H1 (cell line): ENCODE measurements at regions not wholly inside any gene's neighbourhood (a gene's known extent, or its start where the extent isn't known, plus 50 kb on each side); places are given as distances from the start of the nearest gene placed in this dataset.

ENCODE experiments used
- SIRT6 ChIP-seq: IDR thresholded peaks from one replicate; pipeline ENCODE4 v1.7.1; 2012; ENCODE audit warnings: low read length, inconsistent platforms
- TF ChIP-seq, protein P1 (sequence below), 3 experiments: IDR thresholded peaks; 1 replicate in 2 of 3; 2 replicates in 1 of 3; pipeline versions ENCODE4 v1.5.1 to v1.6.1; 2011; ENCODE audit warnings: low read length in 3 of 3, mild to moderate bottlenecking in 3 of 3, inconsistent platforms in 2 of 3, low read depth in 1 of 3, moderate library complexity in 1 of 3; ENCODE audit not compliant: insufficient read depth in 1 of 3; ENCODE audit errors: control extremely low read depth in 1 of 3

DNA sequence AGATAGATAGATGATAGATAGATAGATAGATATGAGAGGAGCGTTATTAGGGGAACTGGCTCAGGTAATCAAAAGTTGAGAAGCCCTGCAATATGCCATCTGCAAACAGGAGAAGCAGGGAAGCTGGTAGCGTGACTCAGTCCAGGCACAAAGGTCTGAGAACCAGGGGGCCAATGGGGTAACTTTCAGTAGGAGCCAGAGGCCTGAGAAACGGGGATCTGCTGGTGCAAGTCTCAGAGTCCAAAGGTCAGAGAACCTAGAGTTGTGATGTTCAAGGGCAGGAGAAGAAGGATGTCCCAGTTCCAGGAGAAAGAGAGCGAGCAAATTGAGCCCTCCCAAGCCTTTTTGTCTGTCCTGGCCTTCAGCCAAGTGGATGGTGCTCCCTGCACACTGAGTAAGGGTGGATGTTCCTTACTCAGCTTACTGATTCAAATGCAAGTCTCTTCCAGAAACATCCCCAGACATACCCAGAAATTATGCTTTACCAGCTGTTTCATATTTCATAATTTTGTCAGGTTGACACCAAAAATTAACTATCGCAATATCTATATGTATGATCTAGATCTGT is 52.5 kb upstream of the SLC22A11 start (continued):
- no peak for TF ChIP-seq SIRT6
- TF ChIP-seq, protein P1, sequence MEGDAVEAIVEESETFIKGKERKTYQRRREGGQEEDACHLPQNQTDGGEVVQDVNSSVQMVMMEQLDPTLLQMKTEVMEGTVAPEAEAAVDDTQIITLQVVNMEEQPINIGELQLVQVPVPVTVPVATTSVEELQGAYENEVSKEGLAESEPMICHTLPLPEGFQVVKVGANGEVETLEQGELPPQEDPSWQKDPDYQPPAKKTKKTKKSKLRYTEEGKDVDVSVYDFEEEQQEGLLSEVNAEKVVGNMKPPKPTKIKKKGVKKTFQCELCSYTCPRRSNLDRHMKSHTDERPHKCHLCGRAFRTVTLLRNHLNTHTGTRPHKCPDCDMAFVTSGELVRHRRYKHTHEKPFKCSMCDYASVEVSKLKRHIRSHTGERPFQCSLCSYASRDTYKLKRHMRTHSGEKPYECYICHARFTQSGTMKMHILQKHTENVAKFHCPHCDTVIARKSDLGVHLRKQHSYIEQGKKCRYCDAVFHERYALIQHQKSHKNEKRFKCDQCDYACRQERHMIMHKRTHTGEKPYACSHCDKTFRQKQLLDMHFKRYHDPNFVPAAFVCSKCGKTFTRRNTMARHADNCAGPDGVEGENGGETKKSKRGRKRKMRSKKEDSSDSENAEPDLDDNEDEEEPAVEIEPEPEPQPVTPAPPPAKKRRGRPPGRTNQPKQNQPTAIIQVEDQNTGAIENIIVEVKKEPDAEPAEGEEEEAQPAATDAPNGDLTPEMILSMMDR (IDR thresholded peaks at IDR 0.05; ENCODE audit: control extremely low read depth in 1 of 3, insufficient read depth in 1 of 3, low read depth in 1 of 3, low read length in 3 of 3), result no peak
